ENCODE measurements at regions not wholly inside any gene's neighbourhood (a gene's known extent, or its start where the extent isn't known, plus 50 kb on each side); places are given as distances from the start of the nearest gene placed in this dataset.

- TF ChIP-seq CTCF (IDR thresholded peaks at IDR 0.05; ENCODE audit: low read length) (no peak), EZH2phosphoT487 (IDR thresholded peaks at IDR 0.05; ENCODE audit: low read length) (no peak), EZH2 (optimal IDR thresholded peaks at IDR 0.05; ENCODE audit: low read depth, low read length) (no peak)
These were observed 144.9 kb downstream of the ACTR3 start for GRCh38 chr2:114034742-114035141.
